ENCODE measurements at regions not wholly inside any gene's neighbourhood (a gene's known extent, or its start where the extent isn't known, plus 50 kb on each side); places are given as distances from the start of the nearest gene placed in this dataset.
A peak's percentile ranks its signal among the peaks of the same experiment; 100 is the strongest.

DNA sequence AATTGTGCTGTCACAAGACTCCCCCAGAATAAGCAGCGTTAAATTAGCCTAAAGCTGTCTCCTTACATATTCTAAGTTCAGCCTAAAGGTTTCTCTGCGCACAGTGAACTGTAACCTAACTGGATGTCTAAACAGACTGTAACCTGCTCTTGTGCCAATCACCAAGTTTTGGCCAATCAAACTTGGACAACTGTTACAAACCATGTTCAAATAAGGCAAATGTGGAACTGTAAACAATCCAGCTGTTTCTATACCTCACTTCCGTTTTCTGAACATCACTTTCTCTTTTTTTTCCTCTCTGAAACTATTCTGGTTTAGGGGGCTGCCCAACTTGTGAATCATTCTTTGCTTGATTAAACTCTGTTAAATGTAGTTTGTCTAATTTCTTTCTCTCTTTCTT, 252.2 kb upstream of the HABP2 start:
- Histone ChIP-seq H3K4me3 (replicated peaks; ENCODE audit: insufficient read depth, low read length) (no peak overlapping the region), H3K27ac (replicated peaks) (no peak overlapping the region), H3K27me3 (ENCODE audit: insufficient read depth, poor library complexity, severe bottlenecking) (no peaks in the 10 kb centered on the region)
- TF ChIP-seq, protein P1, sequence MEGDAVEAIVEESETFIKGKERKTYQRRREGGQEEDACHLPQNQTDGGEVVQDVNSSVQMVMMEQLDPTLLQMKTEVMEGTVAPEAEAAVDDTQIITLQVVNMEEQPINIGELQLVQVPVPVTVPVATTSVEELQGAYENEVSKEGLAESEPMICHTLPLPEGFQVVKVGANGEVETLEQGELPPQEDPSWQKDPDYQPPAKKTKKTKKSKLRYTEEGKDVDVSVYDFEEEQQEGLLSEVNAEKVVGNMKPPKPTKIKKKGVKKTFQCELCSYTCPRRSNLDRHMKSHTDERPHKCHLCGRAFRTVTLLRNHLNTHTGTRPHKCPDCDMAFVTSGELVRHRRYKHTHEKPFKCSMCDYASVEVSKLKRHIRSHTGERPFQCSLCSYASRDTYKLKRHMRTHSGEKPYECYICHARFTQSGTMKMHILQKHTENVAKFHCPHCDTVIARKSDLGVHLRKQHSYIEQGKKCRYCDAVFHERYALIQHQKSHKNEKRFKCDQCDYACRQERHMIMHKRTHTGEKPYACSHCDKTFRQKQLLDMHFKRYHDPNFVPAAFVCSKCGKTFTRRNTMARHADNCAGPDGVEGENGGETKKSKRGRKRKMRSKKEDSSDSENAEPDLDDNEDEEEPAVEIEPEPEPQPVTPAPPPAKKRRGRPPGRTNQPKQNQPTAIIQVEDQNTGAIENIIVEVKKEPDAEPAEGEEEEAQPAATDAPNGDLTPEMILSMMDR (IDR thresholded peaks at IDR 0.05; ENCODE audit: insufficient read depth, low read length), result no peak
- TF ChIP-seq, protein P2, sequence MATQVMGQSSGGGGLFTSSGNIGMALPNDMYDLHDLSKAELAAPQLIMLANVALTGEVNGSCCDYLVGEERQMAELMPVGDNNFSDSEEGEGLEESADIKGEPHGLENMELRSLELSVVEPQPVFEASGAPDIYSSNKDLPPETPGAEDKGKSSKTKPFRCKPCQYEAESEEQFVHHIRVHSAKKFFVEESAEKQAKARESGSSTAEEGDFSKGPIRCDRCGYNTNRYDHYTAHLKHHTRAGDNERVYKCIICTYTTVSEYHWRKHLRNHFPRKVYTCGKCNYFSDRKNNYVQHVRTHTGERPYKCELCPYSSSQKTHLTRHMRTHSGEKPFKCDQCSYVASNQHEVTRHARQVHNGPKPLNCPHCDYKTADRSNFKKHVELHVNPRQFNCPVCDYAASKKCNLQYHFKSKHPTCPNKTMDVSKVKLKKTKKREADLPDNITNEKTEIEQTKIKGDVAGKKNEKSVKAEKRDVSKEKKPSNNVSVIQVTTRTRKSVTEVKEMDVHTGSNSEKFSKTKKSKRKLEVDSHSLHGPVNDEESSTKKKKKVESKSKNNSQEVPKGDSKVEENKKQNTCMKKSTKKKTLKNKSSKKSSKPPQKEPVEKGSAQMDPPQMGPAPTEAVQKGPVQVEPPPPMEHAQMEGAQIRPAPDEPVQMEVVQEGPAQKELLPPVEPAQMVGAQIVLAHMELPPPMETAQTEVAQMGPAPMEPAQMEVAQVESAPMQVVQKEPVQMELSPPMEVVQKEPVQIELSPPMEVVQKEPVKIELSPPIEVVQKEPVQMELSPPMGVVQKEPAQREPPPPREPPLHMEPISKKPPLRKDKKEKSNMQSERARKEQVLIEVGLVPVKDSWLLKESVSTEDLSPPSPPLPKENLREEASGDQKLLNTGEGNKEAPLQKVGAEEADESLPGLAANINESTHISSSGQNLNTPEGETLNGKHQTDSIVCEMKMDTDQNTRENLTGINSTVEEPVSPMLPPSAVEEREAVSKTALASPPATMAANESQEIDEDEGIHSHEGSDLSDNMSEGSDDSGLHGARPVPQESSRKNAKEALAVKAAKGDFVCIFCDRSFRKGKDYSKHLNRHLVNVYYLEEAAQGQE (IDR thresholded peaks at IDR 0.05; ENCODE audit: insufficient replicate concordance, low read depth), result no peak
- TF ChIP-seq SPI1 (IDR thresholded peaks at IDR 0.05; ENCODE audit: borderline replicate concordance, low read depth), result peak; percentile 70; the same call in 1 of the 2 replicates
- peak in 1 of 2 experiments; percentile 7 for DNase-seq (ENCODE audit: low read depth in 1 of 2, low spot score in 1 of 2)

DNA sequence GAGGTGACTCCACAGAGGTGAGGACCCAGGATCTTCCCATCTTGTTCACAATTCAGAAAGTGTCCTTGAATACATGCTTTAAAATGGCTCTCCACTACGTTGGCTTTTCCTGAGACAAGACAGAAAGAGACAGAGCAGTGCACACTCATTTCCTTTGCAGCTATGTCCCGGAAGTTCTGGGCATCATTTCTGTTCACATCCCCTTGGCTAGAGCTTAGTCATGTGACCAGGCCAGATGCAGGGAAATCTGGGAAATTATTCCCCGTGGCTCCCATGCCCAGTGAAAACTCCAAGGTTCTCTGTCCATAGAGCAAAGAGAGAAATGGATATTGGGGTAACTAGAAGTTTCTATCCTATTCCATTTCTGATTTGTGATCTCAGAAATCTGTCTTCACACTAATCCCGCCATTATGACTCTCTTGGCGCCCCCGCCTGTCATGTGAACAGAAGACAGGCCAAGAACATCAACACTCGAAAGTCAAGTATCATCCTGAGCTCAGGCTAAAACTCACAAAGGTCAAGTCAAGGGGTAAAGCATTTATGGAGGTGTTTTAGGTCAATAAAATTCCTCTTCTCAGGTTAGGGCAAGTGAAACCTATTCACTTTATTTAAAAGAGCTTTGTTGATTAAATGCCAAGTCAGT, 251.4 kb upstream of the HABP2 start:
- no peaks in the 10 kb centered on the region for H3K27me3 ChIP-seq (ENCODE audit: insufficient read depth, poor library complexity, severe bottlenecking)
- H3K4me3 ChIP-seq (replicated peaks; ENCODE audit: insufficient read depth, low read length), result no peak overlapping the region
- TF ChIP-seq GABPA (IDR thresholded peaks at IDR 0.05; ENCODE audit: low read depth) (no peak), POLR2AphosphoS5 (IDR thresholded peaks at IDR 0.05; ENCODE audit: low read depth) (no peak), SPI1 (IDR thresholded peaks at IDR 0.05; ENCODE audit: borderline replicate concordance, low read depth) (no peak)
- TF ChIP-seq, protein P2 (IDR thresholded peaks at IDR 0.05; ENCODE audit: insufficient replicate concordance, low read depth), result no peak
- TF ChIP-seq, protein P1 (IDR thresholded peaks at IDR 0.05; ENCODE audit: insufficient read depth, low read length), result no peak
- DNase-seq (ENCODE audit: low read depth in 1 of 2, low spot score in 1 of 2), result no peak
- H3K27ac ChIP-seq (replicated peaks), result no peak overlapping the region

DNA sequence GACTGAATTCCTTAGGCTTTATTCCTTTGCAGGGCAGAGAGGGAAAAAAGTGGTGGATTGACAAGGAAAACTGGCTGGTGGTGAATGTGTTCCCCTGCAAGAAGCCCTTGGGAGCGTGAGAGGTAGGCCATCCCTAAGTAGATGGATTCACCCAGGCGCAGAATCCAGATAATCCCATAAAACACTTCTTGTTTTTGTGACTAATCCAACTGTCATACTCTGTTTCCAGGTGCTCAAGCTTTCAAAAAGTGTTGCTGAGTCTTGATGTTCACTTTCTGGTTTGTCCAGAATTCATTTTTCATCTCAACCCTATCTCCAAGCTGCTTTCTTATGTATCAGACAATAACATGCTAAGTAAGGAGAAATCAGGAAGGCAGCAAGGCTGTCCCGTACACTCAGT, 250.8 kb upstream of the HABP2 start:
- DNase-seq (ENCODE audit: low read depth in 1 of 2, low spot score in 1 of 2), result no peak
- TF ChIP-seq, protein P2 (IDR thresholded peaks at IDR 0.05; ENCODE audit: insufficient replicate concordance, low read depth), result no peak
- TF ChIP-seq SPI1 (IDR thresholded peaks at IDR 0.05; ENCODE audit: borderline replicate concordance, low read depth) (no peak), GABPA (IDR thresholded peaks at IDR 0.05; ENCODE audit: low read depth) (no peak), POLR2AphosphoS5 (IDR thresholded peaks at IDR 0.05; ENCODE audit: low read depth) (no peak)
- TF ChIP-seq, protein P1 (IDR thresholded peaks at IDR 0.05; ENCODE audit: insufficient read depth, low read length), result no peak

More for the DNA sequence above, 250.8 kb upstream of the HABP2 start:
- H3K27ac ChIP-seq (replicated peaks), result no peak overlapping the region
- no peaks in the 10 kb centered on the region for H3K27me3 ChIP-seq (ENCODE audit: insufficient read depth, poor library complexity, severe bottlenecking)
- no peak overlapping the region for H3K4me3 ChIP-seq (replicated peaks; ENCODE audit: insufficient read depth, low read length)

All from HL-60 (cell line).